ENCODE measurements at regions not wholly inside any gene's neighbourhood (a gene's known extent, or its start where the extent isn't known, plus 50 kb on each side); places are given as distances from the start of the nearest gene placed in this dataset.

GRCh38 chr12:5097786-5098185 is 54.1 kb downstream of the KCNA5 start:
- Histone ChIP-seq H3K9me3 (replicated peaks; ENCODE audit: control insufficient read depth, insufficient read depth, low read length) (no peaks in the 10 kb centered on the region), H3K4me2 (ENCODE audit: insufficient read depth, low read length) (no peak overlapping the region), H3K4me1 (ENCODE audit: control insufficient read depth, extremely low read depth, insufficient read depth, low read length) (no peaks in the 10 kb centered on the region), H3K9ac (replicated peaks; ENCODE audit: extremely low read depth, insufficient read depth, low read length) (no peak overlapping the region), H3K27me3 (ENCODE audit: control insufficient read depth in 2 of 2, insufficient read depth in 2 of 2, low read length in 2 of 2) (no peaks in the 10 kb centered on the region), H3K36me3 (ENCODE audit: control insufficient read depth in 2 of 2, extremely low read depth in 1 of 2, insufficient read depth in 2 of 2, low read length in 2 of 2) (no peaks in the 10 kb centered on the region), H2AFZ (ENCODE audit: low read depth, low read length) (no peak overlapping the region), H3K9me1 (replicated peaks; ENCODE audit: control insufficient read depth, extremely low read depth, insufficient read depth, low read length) (no peaks in the 10 kb centered on the region), H3K79me2 (ENCODE audit: control insufficient read depth, insufficient read depth, low read length) (no peaks in the 10 kb centered on the region), H4K20me1 (replicated peaks; ENCODE audit: control insufficient read depth, extremely low read depth, insufficient read depth, low read length) (no peaks in the 10 kb centered on the region), H3K27ac (ENCODE audit: insufficient read depth, low read depth, low read length) (no peak overlapping the region), H3K4me3 (replicated peaks in 1 of 3; ENCODE audit: insufficient read depth in 1 of 3, low read depth in 1 of 3, low read length in 3 of 3) (no peak overlapping the region)
- BruUV-seq (replicated peaks), result no TSS peak
- intact Hi-C loops (cut with micrococcal nuclease) (no loop called here), dilution Hi-C loops (cut with MboI; ENCODE audit: extremely low pct_ligation_motif_present, low sequenced_read_pairs) (no loop called here)
- ChIA-PET POLR2A (no interaction called here), CTCF (no interaction called here)
- TF ChIP-seq POLR2AphosphoS5 (IDR thresholded peaks at IDR 0.05; ENCODE audit: insufficient read depth, low read depth, low read length) (no peak), GATA2 (IDR thresholded peaks at IDR 0.05; ENCODE audit: insufficient read depth, insufficient read length, low read depth, low read length) (no peak), FOS (IDR thresholded peaks at IDR 0.05; ENCODE audit: borderline replicate concordance, insufficient read depth, low read length) (no peak), MYC (IDR thresholded peaks at IDR 0.05; ENCODE audit: low read depth, low read length) (no peak), MAX (IDR thresholded peaks at IDR 0.05; ENCODE audit: insufficient read depth, insufficient read length) (no peak), EZH2 (IDR thresholded peaks at IDR 0.05; ENCODE audit: borderline replicate concordance, low read depth, low read length, severe bottlenecking) (no peak), CTCF (IDR thresholded peaks at IDR 0.05; ENCODE audit: extremely low read depth in 1 of 2, insufficient read depth in 1 of 2, low read depth in 1 of 2, low read length in 2 of 2) (no peak), JUN (IDR thresholded peaks at IDR 0.05; ENCODE audit: borderline replicate concordance, insufficient read depth, insufficient read length, low read depth) (no peak), POLR2A (IDR thresholded peaks at IDR 0.05; ENCODE audit: low read depth, low read length) (no peak)
- DNase-seq (ENCODE audit: low read depth, low spot score), result no peak
- no peak for FAIRE-seq

Data from endothelial cell of umbilical vein (primary cell).